ENCODE measurements at regions not wholly inside any gene's neighbourhood (a gene's known extent, or its start where the extent isn't known, plus 50 kb on each side); places are given as distances from the start of the nearest gene placed in this dataset.

- TF ChIP-seq POLR2A (IDR thresholded peaks at IDR 0.05) (no peak), CTCF (IDR thresholded peaks at IDR 0.05) (no peak)
Measured at GRCh38 chr14:101630056-101630965, 69.0 kb downstream of the DIO3 start.

All from Peyer's patch (tissue), 4 donors.